Hepatocyte (in vitro differentiated cells): ENCODE measurements at regions not wholly inside any gene's neighbourhood (a gene's known extent, or its start where the extent isn't known, plus 50 kb on each side); places are given as distances from the start of the nearest gene placed in this dataset.

Source experiments
- DNase-seq: peaks from one replicate; pipeline ENCODE4 v3.0.0-alpha.2; 2016; ENCODE audit warnings: low spot score
- H2AFZ ChIP-seq: fragments of 200-600 bp; sonication (generic); 2 replicates; pipeline ENCODE4 v1.6.0; 2016; ENCODE audit warnings: antibody characterized with exemption, mild to moderate bottlenecking
- H3K27ac ChIP-seq: fragments of 200-600 bp; sonication (generic); 2 replicates; pipeline ENCODE4 v1.5.1; 2016; ENCODE audit warnings: mild to moderate bottlenecking
- H3K27me3 ChIP-seq: fragments of 200-600 bp; sonication (generic); 2 replicates; pipeline ENCODE4 v1.6.1; 2016
- H3K36me3 ChIP-seq: fragments of 200-600 bp; sonication (generic); replicated peaks from 2 replicates; pipeline ENCODE4 v1.5.1; 2016; ENCODE audit warnings: low read depth; ENCODE audit not compliant: insufficient read depth
- H3K4me1 ChIP-seq: fragments of 200-600 bp; sonication (generic); 2 replicates; pipeline ENCODE4 v1.5.1; 2016; ENCODE audit warnings: mild to moderate bottlenecking, moderate library complexity; ENCODE audit not compliant: insufficient read depth
- H3K4me2 ChIP-seq: fragments of 200-600 bp; sonication (generic); 2 replicates; pipeline ENCODE4 v1.6.0; 2016
- H3K4me3 ChIP-seq: fragments of 200-600 bp; sonication (generic); 2 replicates; pipeline ENCODE4 v1.5.1; 2016; ENCODE audit warnings: mild to moderate bottlenecking
- H3K79me2 ChIP-seq: fragments of 200-600 bp; sonication (generic); 2 replicates; pipeline ENCODE4 v1.6.0; 2017; ENCODE audit warnings: mild to moderate bottlenecking
- H3K9me2 ChIP-seq: fragments of 200-600 bp; sonication (generic); replicated peaks from 2 replicates; pipeline ENCODE4 v1.6.0; 2017; ENCODE audit warnings: mild to moderate bottlenecking; ENCODE audit not compliant: insufficient read depth
- H3K9me3 ChIP-seq: fragments of 200-600 bp; sonication (generic); 2 replicates; pipeline ENCODE4 v1.5.1; 2016; ENCODE audit warnings: low read depth, mild to moderate bottlenecking
- H4K20me1 ChIP-seq: fragments of 200-600 bp; sonication (generic); 2 replicates; pipeline ENCODE4 v1.6.0; 2016; ENCODE audit warnings: mild to moderate bottlenecking; ENCODE audit not compliant: insufficient read depth, poor library complexity, severe bottlenecking
- CTCF ChIP-seq: fragments of 200-600 bp; sonication (generic); IDR thresholded peaks from 2 replicates; pipeline ENCODE4 v1.5.1; 2016; ENCODE audit warnings: antibody characterized with exemption, mild to moderate bottlenecking; ENCODE audit not compliant: poor library complexity
- EZH2 ChIP-seq: fragments of 200-600 bp; sonication (generic); IDR thresholded peaks from 2 replicates; pipeline ENCODE4 v1.6.1; 2016; ENCODE audit warnings: antibody characterized with exemption, mild to moderate bottlenecking, borderline replicate concordance
- EZH2phosphoT487 ChIP-seq: fragments of 200-600 bp; sonication (generic); IDR thresholded peaks from one replicate; pipeline ENCODE4 v1.6.1; 2018; ENCODE audit warnings: antibody characterized with exemption, mild to moderate bottlenecking, low read depth, moderate library complexity; ENCODE audit not compliant: unreplicated experiment, severe bottlenecking
- WGBS: methylation state at CpG from one replicate; pipeline ENCODE4 v1.1.6; 2016; ENCODE audit warnings: low lambda C conversion rate; ENCODE audit errors: missing lambda C conversion rate; 5-methylcytosine and 5-hydroxymethylcytosine counted together

GRCh38 chr12:17278946-17279345, 673.0 kb upstream of the LMO3 start:
- peak; percentile 39 for TF ChIP-seq CTCF
- no peak for TF ChIP-seq EZH2phosphoT487

DNA sequence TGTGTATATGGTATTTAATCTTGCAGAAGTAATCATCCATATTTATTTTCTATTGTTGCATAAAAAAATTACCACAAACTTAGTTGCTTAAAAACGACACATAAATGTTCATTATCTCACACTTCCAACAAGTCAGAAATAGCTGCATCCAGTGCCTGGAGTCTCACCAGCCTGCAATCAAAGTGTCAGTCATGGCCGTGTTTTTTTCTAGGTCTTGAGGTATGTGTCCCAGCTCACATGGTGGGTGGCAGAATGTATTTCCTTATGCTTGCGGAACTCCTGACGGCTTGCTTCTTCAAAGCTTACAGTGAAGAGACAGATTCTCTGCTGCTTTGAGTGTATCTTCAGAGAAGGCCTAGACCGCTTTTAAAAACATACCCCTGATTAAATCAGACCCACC, 670.2 kb upstream of the LMO3 start:
- Histone ChIP-seq H3K4me3 (no peak overlapping the region), H3K4me2 (no peak overlapping the region), H4K20me1 (no peaks in the 10 kb centered on the region), H3K4me1 (no peaks in the 10 kb centered on the region), H3K36me3 (no peaks in the 10 kb centered on the region), H3K9me2 (no peaks in the 10 kb centered on the region), H3K27ac (no peak overlapping the region), H2AFZ (no peak overlapping the region), H3K79me2 (no peaks in the 10 kb centered on the region), H3K9me3 (no peaks in the 10 kb centered on the region), H3K27me3 (no peaks in the 10 kb centered on the region)
- no peak for DNase-seq
- 82% methylated on average over 5 of the region's 5 CpGs for WGBS
- no peak for TF ChIP-seq CTCF
- no peak for TF ChIP-seq EZH2phosphoT487
- TF ChIP-seq EZH2 = no peak

More at GRCh38 chr12:17278946-17279345, 673.0 kb upstream of the LMO3 start:
- no peak overlapping the region for H3K4me3 ChIP-seq
- no peaks in the 10 kb centered on the region for H3K79me2 ChIP-seq
- H3K9me3 ChIP-seq = no peaks in the 10 kb centered on the region
- no peak overlapping the region for H3K4me2 ChIP-seq
- DNase-seq = no peak
- no peak overlapping the region for H2AFZ ChIP-seq
- H3K4me1 ChIP-seq = no peaks in the 10 kb centered on the region
- H3K36me3 ChIP-seq = no peaks in the 10 kb centered on the region
- H4K20me1 ChIP-seq = no peaks in the 10 kb centered on the region
- no peaks in the 10 kb centered on the region for H3K27me3 ChIP-seq
- no peaks in the 10 kb centered on the region for H3K9me2 ChIP-seq
- no peak overlapping the region for H3K27ac ChIP-seq

DNA sequence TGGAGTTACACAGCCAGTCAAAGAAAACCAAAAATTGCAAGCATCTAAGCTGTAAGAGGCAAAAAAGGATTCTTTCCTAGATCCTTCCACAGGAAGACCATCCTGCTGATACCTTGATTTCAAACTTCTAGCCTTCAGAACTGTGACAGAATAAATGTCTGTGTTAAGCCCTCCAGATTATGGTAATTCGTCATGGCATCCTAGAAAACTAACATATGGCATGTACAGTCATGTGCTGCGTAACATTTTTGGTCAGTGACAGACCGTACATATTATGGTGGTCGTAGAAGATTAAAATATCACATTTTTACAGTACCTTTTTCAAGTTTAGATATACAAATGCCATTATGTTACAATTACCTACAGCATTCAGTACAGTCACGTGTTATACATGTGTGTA, 660.9 kb upstream of the LMO3 start:
- Histone ChIP-seq H3K4me1 (no peaks in the 10 kb centered on the region), H3K27ac (no peak overlapping the region), H3K36me3 (no peaks in the 10 kb centered on the region), H3K79me2 (no peaks in the 10 kb centered on the region), H3K9me3 (no peaks in the 10 kb centered on the region), H2AFZ (no peak overlapping the region), H3K27me3 (no peaks in the 10 kb centered on the region), H3K4me2 (no peak overlapping the region), H4K20me1 (no peaks in the 10 kb centered on the region), H3K9me2 (no peaks in the 10 kb centered on the region), H3K4me3 (no peak overlapping the region)
- 92% methylated on average over 5 of the region's 5 CpGs for WGBS
- DNase-seq = no peak
- TF ChIP-seq CTCF (no peak), EZH2 (no peak), EZH2phosphoT487 (no peak)

DNA sequence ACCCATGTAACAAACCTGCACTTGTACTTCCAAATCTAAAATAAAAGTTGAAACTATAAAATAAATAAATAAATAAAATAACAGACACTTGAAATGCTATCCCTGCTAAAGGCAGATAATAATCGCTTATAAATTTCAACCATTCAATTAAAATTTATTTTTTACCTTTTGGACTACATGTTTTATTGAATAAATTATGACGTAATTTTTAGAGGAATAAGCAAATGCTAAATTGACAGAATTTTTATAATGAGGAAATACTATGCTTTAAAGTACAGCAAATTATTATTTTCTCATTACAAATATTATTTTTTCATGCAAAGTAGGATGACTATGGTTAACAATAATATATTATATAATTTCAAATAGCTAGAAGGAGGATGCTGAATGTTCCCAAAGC, 658.6 kb upstream of the LMO3 start:
- H3K27me3 ChIP-seq = no peaks in the 10 kb centered on the region
- no peaks in the 10 kb centered on the region for H3K9me3 ChIP-seq
- no peaks in the 10 kb centered on the region for H3K36me3 ChIP-seq
- TF ChIP-seq EZH2 = no peak
- no peak for TF ChIP-seq CTCF
- no peak for TF ChIP-seq EZH2phosphoT487
- no peaks in the 10 kb centered on the region for H3K4me1 ChIP-seq
- 95% methylated on average over 2 of the region's 2 CpGs for WGBS
- H3K4me2 ChIP-seq = no peak overlapping the region
- no peak overlapping the region for H3K27ac ChIP-seq
- no peaks in the 10 kb centered on the region for H4K20me1 ChIP-seq
- no peaks in the 10 kb centered on the region for H3K79me2 ChIP-seq
- no peak overlapping the region for H3K4me3 ChIP-seq
- no peaks in the 10 kb centered on the region for H3K9me2 ChIP-seq
- no peak overlapping the region for H2AFZ ChIP-seq
- no peak for DNase-seq
